Forelimb muscle (tissue), 1 donor: ENCODE measurements at regions not wholly inside any gene's neighbourhood (a gene's known extent, or its start where the extent isn't known, plus 50 kb on each side); places are given as distances from the start of the nearest gene placed in this dataset.

Experiments
- DNase-seq: peaks from one replicate; pipeline ENCODE4 v3.0.0-alpha.2; 2013; ENCODE audit warnings: low read depth

DNA sequence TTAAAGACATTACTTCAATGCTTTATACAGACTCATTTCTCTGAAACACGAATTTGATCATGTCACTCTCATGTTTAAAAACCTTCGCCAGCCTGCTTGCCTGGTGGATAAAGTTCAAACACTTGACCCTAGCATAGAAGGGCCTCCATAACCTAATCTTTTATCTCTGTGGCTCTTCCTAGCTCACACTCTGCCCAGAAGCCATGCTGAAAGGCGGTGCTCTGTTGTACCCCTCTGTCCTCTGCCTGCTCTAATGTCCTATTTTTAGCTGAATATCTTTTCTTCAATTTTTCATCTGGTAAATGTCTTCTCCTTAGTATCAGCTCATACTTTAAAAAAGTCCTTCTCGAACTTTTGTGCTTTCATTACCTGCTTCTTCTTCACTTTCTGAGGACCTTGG lies 302.6 kb upstream of the BOD1L1 start:
- DNase-seq, result no peak

GRCh38 chr4:13933191-13933590 lies 305.7 kb upstream of the BOD1L1 start:
- DNase-seq, result no peak

GRCh38 chr4:13938299-13938698 lies 310.8 kb upstream of the BOD1L1 start:
- no peak for DNase-seq

- DNase-seq, result no peak
These were observed 313.4 kb upstream of the BOD1L1 start for GRCh38 chr4:13940921-13941320.

- no peak for DNase-seq
These were observed 315.5 kb upstream of the BOD1L1 start for GRCh38 chr4:13942977-13943376.

DNA sequence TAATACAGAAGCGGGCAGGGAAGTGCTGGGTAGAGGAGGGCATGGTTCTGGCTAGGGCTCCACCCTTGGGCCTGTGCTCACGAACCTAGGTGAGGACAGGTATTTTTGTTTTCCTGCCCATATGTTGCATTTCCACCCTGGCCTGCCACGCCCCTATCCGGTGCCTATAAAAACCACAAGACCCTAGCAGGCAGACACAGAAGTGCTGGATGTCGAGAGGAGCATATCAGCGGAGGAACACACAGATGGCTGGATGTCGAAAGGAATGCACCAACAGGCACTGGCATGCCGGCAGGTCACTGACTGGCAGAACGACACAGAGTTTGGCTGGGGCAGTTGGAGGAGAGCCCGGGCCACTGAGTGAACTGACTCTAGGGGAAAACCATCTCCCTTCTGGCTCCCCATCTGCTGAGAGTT lies 316.6 kb upstream of the BOD1L1 start:
- DNase-seq, result no peak

DNA sequence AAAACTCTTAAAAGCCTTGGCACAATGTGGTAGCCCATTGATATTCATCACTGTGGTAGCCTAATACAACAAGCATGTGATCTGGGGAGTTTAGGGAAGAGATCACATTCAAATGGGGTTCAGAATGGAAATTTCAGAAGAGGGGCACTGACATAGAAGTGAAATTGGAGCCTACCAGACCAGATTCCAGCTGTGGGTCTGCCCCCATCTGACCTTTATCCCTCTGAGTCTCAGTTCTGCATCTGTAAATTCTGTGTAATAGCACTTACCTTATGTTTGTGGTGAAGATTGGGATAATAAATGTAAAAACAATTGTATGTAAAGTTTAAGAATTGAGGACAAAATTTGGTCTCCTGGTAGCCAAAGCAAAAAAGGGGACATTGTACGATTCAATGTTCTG lies 320.4 kb upstream of the BOD1L1 start:
- no peak for DNase-seq

DNA sequence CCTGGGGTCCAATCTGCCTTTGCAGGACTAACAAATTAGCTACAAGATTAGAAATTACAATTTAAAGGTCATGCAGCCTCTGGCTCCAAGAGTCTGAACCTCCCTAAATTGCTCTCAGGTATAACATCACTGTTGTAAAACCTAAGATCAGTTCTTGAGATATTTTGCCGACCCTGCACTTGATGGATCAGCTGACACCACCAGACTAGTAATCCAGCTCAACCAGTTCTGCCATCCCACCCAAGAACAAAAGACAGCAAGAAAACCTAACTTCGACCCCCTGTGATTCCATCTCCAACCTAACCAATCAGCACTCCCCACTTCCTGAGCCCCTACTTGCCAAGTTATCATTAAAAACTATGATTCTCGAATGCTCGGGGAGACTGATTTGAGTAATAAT lies 323.0 kb upstream of the BOD1L1 start:
- no peak for DNase-seq

GRCh38 chr4:13953083-13953482 lies 325.6 kb upstream of the BOD1L1 start:
- DNase-seq, result no peak

DNA sequence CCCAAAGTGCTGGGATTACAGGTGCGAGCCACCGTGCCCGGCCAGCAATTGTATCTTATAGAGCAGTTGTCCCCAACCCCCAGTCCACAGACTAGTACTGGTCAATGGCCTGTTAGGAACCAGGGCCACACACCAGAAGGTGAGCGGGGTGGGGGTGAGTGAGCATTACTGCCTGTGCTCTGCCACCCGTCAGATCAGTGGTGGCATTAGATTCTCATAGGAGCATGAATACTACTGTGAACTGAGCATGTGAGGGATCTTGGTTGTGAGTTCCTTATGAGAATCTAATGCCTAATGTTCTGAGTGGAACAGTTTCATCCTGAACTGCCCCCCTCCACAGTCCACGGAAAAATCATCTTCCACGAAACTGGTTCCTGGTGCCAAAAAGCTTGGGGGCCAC lies 328.0 kb upstream of the BOD1L1 start:
- DNase-seq, result no peak

DNA sequence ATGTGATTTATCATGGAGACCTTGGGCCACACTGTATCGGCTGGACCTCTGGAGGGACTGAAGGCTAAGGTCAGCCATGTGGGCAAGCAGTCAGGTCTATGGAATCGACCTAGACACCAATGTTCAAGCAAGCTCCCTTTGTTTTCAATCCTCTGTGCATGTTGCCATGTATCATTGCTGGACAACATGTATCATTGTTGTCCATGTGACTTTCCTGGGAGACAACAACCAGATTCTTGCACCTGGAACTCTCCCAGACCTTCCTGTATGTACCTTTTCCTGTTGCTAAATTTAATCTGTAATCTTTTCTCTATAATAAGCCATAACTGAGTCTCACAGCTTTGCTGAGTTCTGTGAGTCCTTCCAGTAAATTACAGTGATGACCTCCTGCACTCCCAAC lies 329.4 kb upstream of the BOD1L1 start:
- DNase-seq, result no peak

DNA sequence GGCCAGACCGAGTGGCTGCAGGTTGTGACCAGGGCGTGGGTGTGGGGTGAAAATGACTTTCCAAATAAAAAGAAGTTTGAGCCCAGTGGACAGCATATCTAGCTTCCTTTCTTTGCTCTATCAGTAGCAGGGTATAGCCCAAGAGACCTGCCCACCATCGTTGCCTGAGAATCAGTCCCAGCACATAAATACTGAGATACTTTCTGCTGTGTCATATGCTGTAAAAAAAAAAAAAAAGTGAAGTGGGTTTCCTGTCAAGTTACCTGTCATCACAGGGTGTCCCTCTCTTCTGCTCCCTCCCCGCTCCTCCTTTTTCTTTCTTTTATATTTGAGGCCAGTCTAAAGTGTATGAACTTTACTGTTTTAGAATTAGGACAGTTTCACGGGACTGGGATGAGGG lies 330.3 kb upstream of the BOD1L1 start:
- no peak for DNase-seq

DNA sequence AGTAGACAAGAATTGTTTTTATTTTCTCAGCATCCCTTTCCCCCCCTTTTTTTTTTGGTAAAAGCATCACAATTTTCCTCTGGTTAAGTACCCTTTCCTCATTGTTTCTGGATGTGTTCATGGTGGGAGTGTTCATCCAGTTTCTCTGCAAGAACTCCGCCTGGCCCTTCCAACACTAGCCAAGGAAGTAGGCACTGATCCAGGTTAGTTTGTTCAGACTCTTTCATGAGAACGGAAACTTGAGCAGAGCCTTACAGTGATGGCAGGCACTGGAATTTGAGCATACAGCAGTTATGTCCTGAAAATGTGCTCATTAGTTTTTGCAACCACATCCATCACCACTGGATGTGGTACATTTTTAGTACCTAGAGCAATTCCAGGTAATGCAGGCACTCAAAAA lies 336.1 kb upstream of the BOD1L1 start:
- no peak for DNase-seq

DNA sequence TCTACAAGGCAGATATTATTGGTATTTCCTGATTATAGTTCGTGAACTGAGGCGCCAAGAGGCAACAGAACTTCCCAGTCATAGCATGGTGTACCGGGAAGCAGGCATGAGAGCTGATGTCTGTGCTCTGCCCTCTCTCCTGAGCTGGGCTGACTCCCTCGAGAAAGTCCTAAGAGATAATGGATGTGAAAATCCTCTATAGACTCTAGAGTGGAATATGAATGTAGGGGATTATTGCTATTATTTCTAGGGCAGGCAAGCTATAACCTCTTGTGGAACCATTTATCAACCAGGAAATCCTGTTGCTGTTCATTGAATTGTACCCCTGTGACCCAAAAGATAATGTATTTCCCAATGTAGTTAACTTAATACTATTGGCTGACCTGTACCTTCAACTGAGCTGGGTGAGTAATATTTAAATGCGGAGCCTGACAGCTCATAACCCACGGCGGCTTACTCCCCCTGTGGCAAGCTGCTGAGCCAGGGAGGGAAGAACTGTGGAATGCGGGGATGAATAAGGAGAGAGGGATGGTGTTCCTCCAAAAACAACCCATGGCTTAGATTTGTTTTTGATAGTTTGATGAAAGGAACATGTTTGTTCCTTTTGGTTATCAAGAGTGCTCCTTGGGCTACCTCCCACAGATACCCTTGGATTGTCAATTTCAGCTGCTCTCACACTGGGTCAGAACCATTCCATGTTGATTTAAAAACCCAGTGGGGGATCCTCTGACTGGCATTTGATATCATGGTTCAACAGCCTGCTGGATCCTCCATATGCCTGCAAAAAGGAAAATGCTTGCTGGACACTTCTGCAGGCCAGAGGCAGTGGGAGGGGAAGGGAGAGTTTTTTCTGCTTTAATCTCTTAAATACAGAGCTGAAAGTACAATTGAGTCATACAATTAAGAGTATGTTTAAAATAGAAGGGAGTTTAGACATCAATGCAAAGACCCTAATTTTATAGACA lies 339.0 kb upstream of the BOD1L1 start:
- DNase-seq, result no peak

DNA sequence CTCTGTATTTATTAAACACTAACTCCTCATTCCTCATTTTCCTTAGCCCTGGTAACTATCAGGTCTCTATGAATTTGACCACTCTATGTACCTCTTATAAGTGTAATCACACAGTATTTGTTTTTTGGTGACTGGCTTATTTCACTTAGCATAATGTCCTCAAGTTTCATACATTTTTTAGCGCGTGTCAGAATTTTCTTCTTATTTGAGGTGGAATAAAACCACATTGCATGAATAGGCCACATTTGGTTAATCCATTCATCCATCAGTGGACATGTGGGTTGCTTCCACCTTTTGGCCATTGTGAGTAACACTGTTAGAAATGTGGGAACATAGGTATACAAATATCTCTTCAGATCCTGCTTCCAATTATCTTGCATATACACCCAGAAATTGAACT lies 341.2 kb upstream of the BOD1L1 start:
- no peak for DNase-seq

DNA sequence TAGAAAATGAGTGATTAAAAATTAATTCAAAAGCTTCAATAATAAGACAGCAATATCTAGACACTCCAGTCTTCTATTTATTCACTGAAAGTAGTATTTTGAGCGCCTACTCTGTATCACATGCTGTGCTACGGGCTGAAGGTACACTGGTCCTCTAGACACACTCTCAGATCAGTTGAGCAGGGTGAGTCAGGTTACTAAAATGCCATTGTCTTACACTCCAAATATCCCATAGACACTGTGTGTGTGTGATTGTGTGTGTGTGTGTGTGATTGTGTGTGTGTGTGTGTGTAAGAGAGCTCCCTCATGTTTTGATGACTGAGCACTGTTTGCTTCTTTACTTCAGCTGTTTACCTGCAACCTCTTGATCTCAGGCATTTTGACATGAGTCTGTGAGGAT lies 342.8 kb upstream of the BOD1L1 start:
- DNase-seq, result no peak

- no peak for DNase-seq
These were observed 350.2 kb upstream of the BOD1L1 start for GRCh38 chr4:13977746-13978145.

DNA sequence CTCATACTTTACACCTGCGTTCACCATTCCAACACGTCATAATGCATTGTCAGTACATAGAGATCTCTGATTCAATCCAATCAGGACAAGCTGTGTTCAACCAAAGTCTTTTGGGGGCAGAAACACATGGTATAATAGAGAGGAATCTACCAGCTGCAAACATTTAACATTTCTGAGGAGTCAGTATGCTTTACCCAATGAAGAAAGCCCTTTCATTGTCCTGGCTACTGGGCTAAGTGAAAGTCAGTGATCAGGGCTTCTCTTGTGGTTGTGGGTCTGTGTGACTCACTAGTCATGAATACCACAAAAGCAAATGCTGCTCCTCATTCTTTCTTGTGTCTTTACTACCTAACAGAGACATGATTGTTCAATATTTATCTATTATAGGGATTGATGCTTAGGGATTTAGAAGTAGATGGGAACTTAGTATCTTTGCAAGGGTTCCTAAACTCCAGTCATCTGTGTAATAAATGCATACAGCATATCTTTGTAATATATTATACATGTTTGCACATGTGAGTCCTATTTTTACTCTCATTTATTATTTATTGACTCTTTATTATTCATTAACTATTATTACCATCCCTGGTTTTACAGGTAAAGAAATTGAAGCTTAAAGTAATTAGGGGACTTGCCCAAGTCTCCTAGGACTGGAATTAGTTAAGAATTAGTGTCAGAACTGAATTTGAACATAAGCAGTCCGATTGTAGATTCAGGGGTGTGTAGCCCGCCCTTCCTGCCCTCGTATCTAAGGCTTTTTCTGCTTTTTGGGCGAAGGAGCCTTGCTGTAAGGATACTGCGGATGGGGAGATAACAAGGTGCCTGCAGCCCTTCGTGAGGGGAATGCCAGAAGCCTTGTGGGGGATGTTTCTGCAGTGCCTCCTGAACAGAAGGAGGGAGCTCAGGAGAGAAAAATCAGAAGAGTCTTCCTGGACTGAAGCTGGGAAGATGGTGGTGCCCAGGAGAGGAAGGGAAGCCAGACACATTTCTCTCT lies 353.1 kb upstream of the BOD1L1 start:
- no peak for DNase-seq

DNA sequence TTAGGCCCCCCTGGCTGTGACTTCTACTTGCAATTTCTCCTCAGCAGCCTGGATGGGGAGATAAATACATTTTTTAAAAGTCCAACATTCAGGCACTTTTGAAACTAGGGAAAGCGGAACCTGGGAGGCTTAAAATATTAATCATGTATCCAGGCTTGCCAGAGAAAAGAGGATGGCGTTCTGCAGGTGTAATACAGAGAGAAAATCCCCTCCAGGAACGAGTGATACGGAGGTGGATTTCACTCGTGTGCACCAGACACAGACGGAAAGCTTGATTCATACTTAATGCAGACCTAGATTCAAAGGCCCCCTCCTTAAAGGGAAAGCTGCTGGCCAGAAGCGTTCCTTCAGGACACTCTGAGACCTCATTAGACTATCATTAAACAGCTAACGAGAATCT lies 354.0 kb upstream of the BOD1L1 start:
- no peak for DNase-seq

- no peak for DNase-seq
These were observed 354.5 kb upstream of the BOD1L1 start for GRCh38 chr4:13982010-13982409.

- no peak for DNase-seq
These were observed 355.8 kb upstream of the BOD1L1 start for GRCh38 chr4:13983189-13983790.
